Hepatocyte (in vitro differentiated cells): ENCODE measurements at regions not wholly inside any gene's neighbourhood (a gene's known extent, or its start where the extent isn't known, plus 50 kb on each side); places are given as distances from the start of the nearest gene placed in this dataset.

ENCODE experiments used
- DNase-seq: peaks from one replicate; pipeline ENCODE4 v3.0.0-alpha.2; 2016; ENCODE audit warnings: low spot score
- H2AFZ ChIP-seq: fragments of 200-600 bp; sonication (generic); 2 replicates; pipeline ENCODE4 v1.6.0; 2016; ENCODE audit warnings: antibody characterized with exemption, mild to moderate bottlenecking
- H3K27ac ChIP-seq: fragments of 200-600 bp; sonication (generic); 2 replicates; pipeline ENCODE4 v1.5.1; 2016; ENCODE audit warnings: mild to moderate bottlenecking
- H3K27me3 ChIP-seq: fragments of 200-600 bp; sonication (generic); 2 replicates; pipeline ENCODE4 v1.6.1; 2016
- H3K36me3 ChIP-seq: fragments of 200-600 bp; sonication (generic); replicated peaks from 2 replicates; pipeline ENCODE4 v1.5.1; 2016; ENCODE audit warnings: low read depth; ENCODE audit not compliant: insufficient read depth
- H3K4me1 ChIP-seq: fragments of 200-600 bp; sonication (generic); 2 replicates; pipeline ENCODE4 v1.5.1; 2016; ENCODE audit warnings: mild to moderate bottlenecking, moderate library complexity; ENCODE audit not compliant: insufficient read depth
- H3K4me2 ChIP-seq: fragments of 200-600 bp; sonication (generic); 2 replicates; pipeline ENCODE4 v1.6.0; 2016
- H3K4me3 ChIP-seq: fragments of 200-600 bp; sonication (generic); 2 replicates; pipeline ENCODE4 v1.5.1; 2016; ENCODE audit warnings: mild to moderate bottlenecking
- H3K79me2 ChIP-seq: fragments of 200-600 bp; sonication (generic); 2 replicates; pipeline ENCODE4 v1.6.0; 2017; ENCODE audit warnings: mild to moderate bottlenecking
- H3K9me2 ChIP-seq: fragments of 200-600 bp; sonication (generic); replicated peaks from 2 replicates; pipeline ENCODE4 v1.6.0; 2017; ENCODE audit warnings: mild to moderate bottlenecking; ENCODE audit not compliant: insufficient read depth
- H3K9me3 ChIP-seq: fragments of 200-600 bp; sonication (generic); 2 replicates; pipeline ENCODE4 v1.5.1; 2016; ENCODE audit warnings: low read depth, mild to moderate bottlenecking
- H4K20me1 ChIP-seq: fragments of 200-600 bp; sonication (generic); 2 replicates; pipeline ENCODE4 v1.6.0; 2016; ENCODE audit warnings: mild to moderate bottlenecking; ENCODE audit not compliant: insufficient read depth, poor library complexity, severe bottlenecking
- CTCF ChIP-seq: fragments of 200-600 bp; sonication (generic); IDR thresholded peaks from 2 replicates; pipeline ENCODE4 v1.5.1; 2016; ENCODE audit warnings: antibody characterized with exemption, mild to moderate bottlenecking; ENCODE audit not compliant: poor library complexity
- EZH2 ChIP-seq: fragments of 200-600 bp; sonication (generic); IDR thresholded peaks from 2 replicates; pipeline ENCODE4 v1.6.1; 2016; ENCODE audit warnings: antibody characterized with exemption, mild to moderate bottlenecking, borderline replicate concordance
- EZH2phosphoT487 ChIP-seq: fragments of 200-600 bp; sonication (generic); IDR thresholded peaks from one replicate; pipeline ENCODE4 v1.6.1; 2018; ENCODE audit warnings: antibody characterized with exemption, mild to moderate bottlenecking, low read depth, moderate library complexity; ENCODE audit not compliant: unreplicated experiment, severe bottlenecking
- WGBS: methylation state at CpG from one replicate; pipeline ENCODE4 v1.1.6; 2016; ENCODE audit warnings: low lambda C conversion rate; ENCODE audit errors: missing lambda C conversion rate; 5-methylcytosine and 5-hydroxymethylcytosine counted together

GRCh38 chr9:109584205-109584604, 86.1 kb upstream of the PTPN3 start:
- H3K27me3 ChIP-seq: no peaks in the 10 kb centered on the region
- H2AFZ ChIP-seq: no peak overlapping the region
- no peak overlapping the region for H3K4me2 ChIP-seq
- TF ChIP-seq EZH2: no peak
- TF ChIP-seq CTCF: no peak
- TF ChIP-seq EZH2phosphoT487: no peak
- no peaks in the 10 kb centered on the region for H3K79me2 ChIP-seq
- no peak overlapping the region for H3K27ac ChIP-seq
- WGBS: 89% methylated on average over 4 of the region's 4 CpGs
- no peaks in the 10 kb centered on the region for H3K9me2 ChIP-seq
- no peaks in the 10 kb centered on the region for H3K36me3 ChIP-seq
- no peaks in the 10 kb centered on the region for H4K20me1 ChIP-seq
- H3K9me3 ChIP-seq: no peaks in the 10 kb centered on the region
- no peak overlapping the region for H3K4me3 ChIP-seq
- no peaks in the 10 kb centered on the region for H3K4me1 ChIP-seq
- DNase-seq: no peak

- no peaks in the 10 kb centered on the region for H3K36me3 ChIP-seq
- no peak for DNase-seq
- no peak overlapping the region for H3K4me2 ChIP-seq
- no peaks in the 10 kb centered on the region for H3K27me3 ChIP-seq
- H4K20me1 ChIP-seq: no peaks in the 10 kb centered on the region
- no peaks in the 10 kb centered on the region for H3K9me2 ChIP-seq
- no peak overlapping the region for H2AFZ ChIP-seq
- WGBS: 68% methylated on average over 7 of the region's 7 CpGs
- no peaks in the 10 kb centered on the region for H3K9me3 ChIP-seq
- no peak for TF ChIP-seq EZH2
- TF ChIP-seq EZH2phosphoT487: no peak
- TF ChIP-seq CTCF: no peak
- no peak overlapping the region for H3K27ac ChIP-seq
- H3K79me2 ChIP-seq: no peaks in the 10 kb centered on the region
- no peaks in the 10 kb centered on the region for H3K4me1 ChIP-seq
- no peak overlapping the region for H3K4me3 ChIP-seq
Measured at GRCh38 chr9:109585796-109586195, 87.7 kb upstream of the PTPN3 start.

GRCh38 chr9:109586993-109587392, 88.9 kb upstream of the PTPN3 start:
- Histone ChIP-seq H3K27me3 (no peaks in the 10 kb centered on the region), H4K20me1 (no peaks in the 10 kb centered on the region), H3K9me3 (no peaks in the 10 kb centered on the region), H3K4me3 (no peak overlapping the region), H3K9me2 (no peaks in the 10 kb centered on the region), H3K4me1 (no peaks in the 10 kb centered on the region), H3K27ac (no peak overlapping the region), H2AFZ (no peak overlapping the region), H3K36me3 (no peaks in the 10 kb centered on the region), H3K79me2 (no peaks in the 10 kb centered on the region), H3K4me2 (no peak overlapping the region)
- WGBS: 74% methylated on average over 4 of the region's 4 CpGs
- no peak for DNase-seq
- no peak for TF ChIP-seq EZH2
- no peak for TF ChIP-seq EZH2phosphoT487
- TF ChIP-seq CTCF: no peak

GRCh38 chr9:109588415-109588814, 90.3 kb upstream of the PTPN3 start:
- no peak overlapping the region for H3K4me2 ChIP-seq
- no peak for TF ChIP-seq EZH2phosphoT487
- TF ChIP-seq EZH2: no peak
- TF ChIP-seq CTCF: no peak
- WGBS: 92% methylated on average over 3 of the region's 3 CpGs

More at GRCh38 chr9:109588415-109588814, 90.3 kb upstream of the PTPN3 start:
- Histone ChIP-seq H3K36me3 (no peaks in the 10 kb centered on the region), H3K9me3 (no peaks in the 10 kb centered on the region), H2AFZ (no peak overlapping the region), H3K27me3 (no peaks in the 10 kb centered on the region), H3K4me1 (no peaks in the 10 kb centered on the region), H4K20me1 (no peaks in the 10 kb centered on the region), H3K27ac (no peak overlapping the region), H3K4me3 (no peak overlapping the region), H3K9me2 (no peaks in the 10 kb centered on the region), H3K79me2 (no peaks in the 10 kb centered on the region)
- DNase-seq: no peak
